ENCODE measurements at regions not wholly inside any gene's neighbourhood (a gene's known extent, or its start where the extent isn't known, plus 50 kb on each side); places are given as distances from the start of the nearest gene placed in this dataset.

DNA sequence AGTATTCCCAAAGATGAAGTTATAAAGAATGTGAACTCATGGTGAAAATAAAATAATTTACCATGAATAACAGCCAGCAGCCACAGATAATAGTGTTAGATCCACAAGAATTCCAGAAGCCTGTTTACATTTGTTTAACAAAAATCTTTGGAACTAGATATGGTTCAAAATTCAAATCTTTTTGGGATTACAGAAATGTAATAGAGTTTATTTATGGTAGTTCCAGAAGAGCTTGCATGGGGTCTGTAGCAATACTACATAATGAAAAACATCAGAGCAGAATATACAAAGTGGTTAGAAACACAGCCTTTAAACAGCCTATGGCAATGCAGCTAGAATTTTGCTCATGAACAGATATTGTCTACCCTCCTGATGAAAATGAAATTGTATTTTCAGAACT lies 179.1 kb downstream of the RDH14 start:
- Histone ChIP-seq H3K4me3 (ENCODE audit: low read depth, low read length) (no peak overlapping the region), H3K27ac (ENCODE audit: extremely low read depth, low read depth, low read length) (no peak overlapping the region), H3K36me3 (ENCODE audit: control insufficient read depth in 2 of 2, insufficient read depth in 1 of 2, low read length in 2 of 2) (no peaks in the 10 kb centered on the region), H3K9me3 (ENCODE audit: control insufficient read depth, insufficient read depth, low read depth, low read length) (no peaks in the 10 kb centered on the region), H3K4me1 (ENCODE audit: control insufficient read depth, insufficient read depth, low read length) (no peaks in the 10 kb centered on the region)
- no peak for TF ChIP-seq GLI2 (tag by site-specific recombination; IDR thresholded peaks at IDR 0.05; ENCODE audit: borderline replicate concordance, low read depth)
- TF ChIP-seq HOXC10 (CRISPR knock-in tag; IDR thresholded peaks at IDR 0.05) = no peak
- no peak for TF ChIP-seq EGR2 (tag by site-specific recombination; IDR thresholded peaks at IDR 0.05; ENCODE audit: low read depth)
- TF ChIP-seq SP3 (tag by site-specific recombination; IDR thresholded peaks at IDR 0.05) = no peak
- TF ChIP-seq ZNF510 (tag by site-specific recombination; IDR thresholded peaks at IDR 0.05; ENCODE audit: insufficient replicate concordance) = no peak
- TF ChIP-seq TCF7L2 (IDR thresholded peaks at IDR 0.05; ENCODE audit: borderline replicate concordance, low read depth, low read length) = no peak
- no peak for TF ChIP-seq ZNF791 (tag by site-specific recombination; IDR thresholded peaks at IDR 0.05)
- no peak for TF ChIP-seq FEZF1 (tag by site-specific recombination; IDR thresholded peaks at IDR 0.05)
- POLR2A ChIA-PET = no interaction called here
- CTCF ChIA-PET = interaction anchor here (0.6 to 0.7 kb wide), 2 partner anchors 201 to 502 kb away, joined by 3 read pairs; no protein-coding TSS in a partner anchor

DNA sequence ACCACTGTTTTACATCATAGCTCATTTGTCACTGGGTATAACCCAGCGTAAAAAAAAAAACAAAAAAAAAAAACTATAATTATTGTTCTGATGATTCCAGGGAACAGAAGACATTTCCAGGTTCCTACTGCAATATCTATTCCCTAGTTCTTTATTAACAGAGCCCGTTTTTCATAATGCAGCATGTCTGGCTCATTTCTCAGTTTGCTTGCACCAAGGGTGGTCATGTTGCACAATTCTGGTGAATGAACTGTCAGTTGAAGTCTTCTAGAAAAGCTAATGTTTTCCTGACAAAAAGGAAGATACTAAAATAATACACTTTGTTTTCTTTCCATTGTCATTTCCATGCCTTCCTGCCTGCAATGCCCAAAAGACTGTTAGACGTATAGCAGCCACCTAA lies 180.1 kb downstream of the RDH14 start:
- ChIA-PET CTCF (interaction anchor here (0.6 to 1.6 kb wide), 4 partner anchors 184 to 529 kb away, joined by 3 to 7 read pairs (median 4); no protein-coding TSS in a partner anchor), POLR2A (no interaction called here)
- H3K9me3 ChIP-seq (ENCODE audit: control insufficient read depth, insufficient read depth, low read depth, low read length) = no peaks in the 10 kb centered on the region
- H3K36me3 ChIP-seq (ENCODE audit: control insufficient read depth in 2 of 2, insufficient read depth in 1 of 2, low read length in 2 of 2) = no peaks in the 10 kb centered on the region
- H3K4me3 ChIP-seq (ENCODE audit: low read depth, low read length) = no peak overlapping the region
- H3K4me1 ChIP-seq (ENCODE audit: control insufficient read depth, insufficient read depth, low read length) = no peaks in the 10 kb centered on the region
- no peak for TF ChIP-seq KLF9 (tag by site-specific recombination; IDR thresholded peaks at IDR 0.05; ENCODE audit: low read depth)
- no peak for TF ChIP-seq ZSCAN16 (tag by site-specific recombination; IDR thresholded peaks at IDR 0.05)
- TF ChIP-seq HOXA7 (CRISPR knock-in tag; IDR thresholded peaks at IDR 0.05; ENCODE audit: borderline replicate concordance) = no peak
- no peak for TF ChIP-seq ZSCAN23 (tag by site-specific recombination; IDR thresholded peaks at IDR 0.05)
- no peak for TF ChIP-seq ZNF776 (tag by site-specific recombination; IDR thresholded peaks at IDR 0.05; ENCODE audit: borderline replicate concordance)
- TF ChIP-seq ZFP69B (tag by site-specific recombination; IDR thresholded peaks at IDR 0.05) = no peak
- TF ChIP-seq ZNF416 (tag by site-specific recombination; IDR thresholded peaks at IDR 0.05) = no peak
- H3K27ac ChIP-seq (ENCODE audit: extremely low read depth, low read depth, low read length) = no peak overlapping the region

DNA sequence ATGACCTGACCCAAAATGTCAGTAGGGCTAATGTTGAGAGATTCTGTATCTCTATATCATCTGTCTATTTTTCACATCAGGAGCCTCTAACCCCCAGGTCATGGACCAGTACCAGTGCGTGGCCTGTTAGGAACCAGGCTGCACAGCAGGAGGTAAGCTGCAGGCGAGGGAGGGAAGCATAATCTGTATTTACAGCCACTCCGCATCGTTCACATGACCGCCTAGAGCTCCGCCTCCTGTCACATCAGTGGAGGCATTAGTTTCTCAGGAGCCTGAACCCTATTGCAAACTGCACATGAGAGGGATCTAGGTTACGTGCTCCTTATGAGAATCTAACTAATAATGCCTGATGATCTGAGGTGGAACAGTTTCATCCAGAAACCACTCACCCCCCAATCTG lies 180.6 kb downstream of the RDH14 start:
- CTCF ChIA-PET = interaction anchor here (0.6 to 1.6 kb wide), 4 partner anchors 68 to 529 kb away, joined by 3 to 7 read pairs (median 4); no protein-coding TSS in a partner anchor
- POLR2A ChIA-PET = no interaction called here

More for the DNA sequence above, 180.6 kb downstream of the RDH14 start:
- TF ChIP-seq, protein P1, sequence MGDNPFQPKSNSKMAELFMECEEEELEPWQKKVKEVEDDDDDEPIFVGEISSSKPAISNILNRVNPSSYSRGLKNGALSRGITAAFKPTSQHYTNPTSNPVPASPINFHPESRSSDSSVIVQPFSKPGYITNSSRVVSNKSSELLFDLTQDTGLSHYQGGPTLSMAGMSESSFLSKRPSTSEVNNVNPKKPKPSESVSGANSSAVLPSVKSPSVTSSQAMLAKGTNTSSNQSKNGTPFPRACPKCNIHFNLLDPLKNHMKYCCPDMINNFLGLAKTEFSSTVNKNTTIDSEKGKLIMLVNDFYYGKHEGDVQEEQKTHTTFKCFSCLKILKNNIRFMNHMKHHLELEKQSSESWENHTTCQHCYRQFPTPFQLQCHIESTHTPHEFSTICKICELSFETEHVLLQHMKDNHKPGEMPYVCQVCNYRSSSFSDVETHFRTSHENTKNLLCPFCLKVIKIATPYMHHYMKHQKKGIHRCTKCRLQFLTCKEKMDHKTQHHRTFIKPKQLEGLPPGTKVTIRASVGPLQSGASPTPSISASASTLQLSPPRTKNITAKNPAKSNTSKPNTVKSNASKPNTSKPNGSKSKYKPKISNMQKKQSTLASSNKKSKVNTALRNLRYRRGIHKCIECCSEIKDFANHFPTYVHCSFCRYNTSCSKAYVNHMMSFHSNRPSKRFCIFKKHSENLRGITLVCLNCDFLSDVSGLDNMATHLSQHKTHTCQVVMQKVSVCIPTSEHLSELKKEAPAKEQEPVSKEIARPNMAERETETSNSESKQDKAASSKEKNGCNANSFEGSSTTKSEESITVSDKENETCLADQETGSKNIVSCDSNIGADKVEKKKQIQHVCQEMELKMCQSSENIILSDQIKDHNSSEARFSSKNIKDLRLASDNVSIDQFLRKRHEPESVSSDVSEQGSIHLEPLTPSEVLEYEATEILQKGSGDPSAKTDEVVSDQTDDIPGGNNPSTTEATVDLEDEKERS (tag by site-specific recombination; IDR thresholded peaks at IDR 0.05) = no peak
- 0 out of 2 replicates have a peak, but pooled peaks have one; percentile 23 for TF ChIP-seq ZNF610 (tag by site-specific recombination; IDR thresholded peaks at IDR 0.05; ENCODE audit: borderline replicate concordance)
- Histone ChIP-seq H3K4me3 (ENCODE audit: low read depth, low read length) (no peak overlapping the region), H3K36me3 (ENCODE audit: control insufficient read depth in 2 of 2, insufficient read depth in 1 of 2, low read length in 2 of 2) (no peaks in the 10 kb centered on the region), H3K9me3 (ENCODE audit: control insufficient read depth, insufficient read depth, low read depth, low read length) (no peaks in the 10 kb centered on the region), H3K27ac (ENCODE audit: extremely low read depth, low read depth, low read length) (no peak overlapping the region), H3K4me1 (ENCODE audit: control insufficient read depth, insufficient read depth, low read length) (no peaks in the 10 kb centered on the region)

Measured in HEK293 (cell line).